Osteocyte (in vitro differentiated cells): ENCODE measurements at regions not wholly inside any gene's neighbourhood (a gene's known extent, or its start where the extent isn't known, plus 50 kb on each side); places are given as distances from the start of the nearest gene placed in this dataset.

Source experiments
- DNase-seq: peaks from one replicate; pipeline ENCODE4 v3.0.0; 2021; ENCODE audit warnings: mixed read lengths; ENCODE audit not compliant: unreplicated experiment; ENCODE audit errors: extremely low spot score
- H3K27ac Mint-ChIP-seq: one replicate; pipeline ENCODE4 v1.8.0; 2021; ENCODE audit warnings: mild to moderate bottlenecking, mixed read lengths; ENCODE audit not compliant: unreplicated experiment
- H3K27me3 Mint-ChIP-seq: one replicate; pipeline ENCODE4 v1.8.0; 2021; ENCODE audit warnings: mixed read lengths; ENCODE audit not compliant: unreplicated experiment
- H3K36me3 Mint-ChIP-seq: one replicate; pipeline ENCODE4 v1.8.0; 2021; ENCODE audit warnings: mixed read lengths; ENCODE audit not compliant: unreplicated experiment
- H3K4me1 Mint-ChIP-seq: one replicate; pipeline ENCODE4 v1.8.0; 2021; ENCODE audit warnings: mixed read lengths; ENCODE audit not compliant: unreplicated experiment
- H3K4me3 Mint-ChIP-seq: one replicate; pipeline ENCODE4 v1.8.0; 2021; ENCODE audit warnings: mild to moderate bottlenecking, moderate library complexity, mixed read lengths; ENCODE audit not compliant: unreplicated experiment
- H3K9me3 Mint-ChIP-seq: one replicate; pipeline ENCODE4 v1.8.0; 2021; ENCODE audit warnings: mixed read lengths; ENCODE audit not compliant: unreplicated experiment
- CTCF ChIP-seq: fragments of 200-600 bp; sonication (generic); IDR thresholded peaks from 2 replicates; pipeline ENCODE4 v1.5.0; 2021; ENCODE audit warnings: antibody characterized with exemption, mild to moderate bottlenecking, moderate library complexity

DNA sequence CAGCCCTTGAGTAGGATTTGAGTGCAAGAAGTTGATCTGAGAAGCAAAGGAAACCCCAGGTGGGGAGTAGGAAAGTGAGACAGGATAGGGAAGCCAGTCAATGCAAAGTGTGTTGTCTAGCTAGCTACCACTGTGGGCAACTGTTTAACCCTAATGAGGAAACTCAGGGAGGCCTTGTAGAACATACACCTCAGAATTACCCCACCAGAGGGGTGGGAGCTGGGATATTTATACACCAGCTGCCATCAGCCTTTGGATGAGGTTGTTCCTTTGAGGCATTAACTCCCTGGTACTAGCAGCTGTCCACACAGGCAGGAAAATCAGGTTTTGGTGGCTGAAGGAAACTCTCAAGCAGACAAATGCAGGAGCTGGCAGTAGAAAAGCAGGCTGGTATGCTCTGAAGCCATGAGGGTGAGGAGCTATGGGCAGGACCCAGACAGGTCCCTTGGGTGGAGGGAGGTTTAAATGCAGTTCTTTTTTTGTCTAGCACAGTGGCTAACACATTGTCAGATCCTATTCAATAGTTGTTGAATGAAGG lies 60.1 kb upstream of the ARID5B start:
- no peak overlapping the region for H3K27ac Mint-ChIP-seq
- H3K4me1 Mint-ChIP-seq: peaks cover 29% of the 10 kb centered on the region
- TF ChIP-seq CTCF: no peak
- no peak for DNase-seq
- H3K27me3 Mint-ChIP-seq: no peaks in the 10 kb centered on the region
- no peak overlapping the region for H3K4me3 Mint-ChIP-seq
- H3K9me3 Mint-ChIP-seq: no peaks in the 10 kb centered on the region
- H3K36me3 Mint-ChIP-seq: no peaks in the 10 kb centered on the region

GRCh38 chr10:61842755-61843497 lies 58.6 kb upstream of the ARID5B start:
- Mint-ChIP-seq H3K4me3 (no peak overlapping the region), H3K9me3 (no peaks in the 10 kb centered on the region), H3K36me3 (no peaks in the 10 kb centered on the region), H3K4me1 (peaks cover 26% of the 10 kb centered on the region), H3K27me3 (no peaks in the 10 kb centered on the region), H3K27ac (no peak overlapping the region)
- no peak for DNase-seq
- TF ChIP-seq CTCF: no peak

DNA sequence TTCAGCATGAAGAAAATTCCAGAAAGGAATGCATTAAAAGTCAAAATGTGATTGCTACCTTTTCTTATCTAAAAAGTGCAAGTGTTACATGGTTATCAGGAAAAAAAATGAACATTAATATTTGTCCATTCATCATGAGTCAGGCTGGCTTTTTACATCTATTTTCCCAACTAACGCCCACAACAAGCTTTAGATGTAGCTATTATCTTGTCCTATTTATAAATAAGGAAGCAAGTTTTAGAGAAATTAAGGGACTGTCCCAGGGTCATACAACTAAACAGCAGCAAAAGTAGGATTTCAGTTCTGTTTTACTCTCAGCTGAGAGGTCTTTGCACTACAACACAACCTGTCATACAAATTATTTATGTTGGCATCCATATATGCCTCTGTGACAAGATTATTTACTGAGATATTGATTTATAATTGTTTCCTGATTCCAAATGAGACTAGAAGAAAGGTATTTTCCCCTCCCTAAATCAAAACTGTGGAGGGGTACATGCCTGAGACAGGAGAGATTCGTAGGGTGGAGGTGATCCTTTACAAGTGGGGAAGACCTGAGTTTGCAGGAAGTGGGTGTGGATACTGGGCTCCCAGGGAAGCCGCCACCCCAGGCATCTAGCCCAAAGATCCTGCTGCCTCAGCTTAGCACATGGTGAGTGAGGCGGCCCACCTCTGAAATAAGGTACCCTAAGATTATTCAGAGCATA lies 57.2 kb upstream of the ARID5B start:
- no peak overlapping the region for H3K27ac Mint-ChIP-seq

DNA sequence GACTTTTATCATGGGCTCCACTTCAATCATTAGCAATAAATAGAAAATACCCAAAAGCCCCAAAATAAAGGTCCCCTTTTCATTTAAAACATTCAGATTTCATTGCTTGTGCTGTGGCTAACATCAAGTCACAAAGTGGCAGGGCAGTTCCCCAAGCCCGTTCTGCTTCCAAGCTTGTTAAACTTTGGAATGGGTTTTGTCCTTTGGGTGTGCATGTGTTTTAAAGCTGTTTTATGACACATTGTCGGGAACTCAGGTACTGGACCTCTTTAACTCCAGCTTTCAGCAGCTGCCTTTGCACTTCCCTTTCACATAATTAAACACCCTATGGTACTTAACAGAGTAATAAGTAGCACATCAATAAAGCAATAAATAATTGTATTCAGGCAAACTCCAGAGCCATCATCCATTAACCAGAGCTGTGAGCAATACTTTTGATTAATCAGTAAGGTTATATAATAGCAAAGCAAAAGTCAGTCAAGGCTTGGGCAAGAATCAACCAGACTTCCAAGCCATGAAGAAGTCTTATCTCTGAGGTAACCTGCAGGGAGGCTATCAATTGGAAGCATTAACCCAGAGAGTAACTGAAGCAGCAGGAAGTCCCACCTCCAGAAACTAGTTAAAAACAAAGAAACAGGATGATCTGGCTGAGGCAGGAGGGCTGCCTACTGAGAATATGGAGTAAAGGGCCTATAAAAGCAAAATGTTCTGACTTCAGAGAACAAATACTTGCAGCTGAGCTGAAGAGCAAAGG lies 56.1 kb upstream of the ARID5B start:
- Mint-ChIP-seq H3K9me3 (no peaks in the 10 kb centered on the region), H3K27ac (peak overlapping the region; percentile 62), H3K4me3 (no peak overlapping the region), H3K4me1 (peaks cover 21% of the 10 kb centered on the region), H3K36me3 (no peaks in the 10 kb centered on the region), H3K27me3 (no peaks in the 10 kb centered on the region)
- TF ChIP-seq CTCF: no peak
- DNase-seq: no peak

More for the DNA sequence above, 57.2 kb upstream of the ARID5B start:
- Mint-ChIP-seq H3K36me3 (no peaks in the 10 kb centered on the region), H3K27me3 (no peaks in the 10 kb centered on the region), H3K4me1 (peaks cover 21% of the 10 kb centered on the region), H3K4me3 (no peak overlapping the region), H3K9me3 (no peaks in the 10 kb centered on the region)
- DNase-seq: no peak
- TF ChIP-seq CTCF: no peak

- peak overlapping the region; percentile 62 for H3K27ac Mint-ChIP-seq
- H3K9me3 Mint-ChIP-seq: no peaks in the 10 kb centered on the region
- H3K4me3 Mint-ChIP-seq: no peak overlapping the region
- TF ChIP-seq CTCF: no peak
- H3K27me3 Mint-ChIP-seq: no peaks in the 10 kb centered on the region
- peaks cover 21% of the 10 kb centered on the region for H3K4me1 Mint-ChIP-seq
- no peaks in the 10 kb centered on the region for H3K36me3 Mint-ChIP-seq
- DNase-seq: no peak
Observed at GRCh38 chr10:61845950-61846268, 55.6 kb upstream of the ARID5B start.
